Inferior parietal cortex (tissue), 1 donor: ENCODE measurements at regions not wholly inside any gene's neighbourhood (a gene's known extent, or its start where the extent isn't known, plus 50 kb on each side); places are given as distances from the start of the nearest gene placed in this dataset.

Experiments used
- DNase-seq: peaks from one replicate; pipeline ENCODE4 v3.0.0-alpha.2; 2016; ENCODE audit errors: extremely low spot score

DNA sequence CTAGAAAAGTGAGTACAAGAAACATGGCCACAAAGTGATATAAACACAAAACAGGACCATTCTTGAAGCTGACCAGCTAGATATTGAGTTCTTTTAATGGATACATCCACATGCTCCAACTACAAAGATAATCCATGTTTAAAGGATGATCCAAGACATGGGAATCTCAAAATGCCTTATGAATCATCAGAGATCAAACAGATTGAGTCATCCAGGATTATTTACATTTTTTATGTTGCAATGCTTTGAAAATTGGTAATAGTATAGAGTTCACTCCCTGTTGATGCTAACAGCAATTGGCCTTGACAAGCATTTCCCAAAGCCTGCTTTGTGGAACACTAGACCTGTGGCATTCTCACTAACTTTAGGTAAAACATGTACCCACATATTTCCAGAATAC lies 293.0 kb upstream of the TBX3 start:
- no peak for DNase-seq

DNA sequence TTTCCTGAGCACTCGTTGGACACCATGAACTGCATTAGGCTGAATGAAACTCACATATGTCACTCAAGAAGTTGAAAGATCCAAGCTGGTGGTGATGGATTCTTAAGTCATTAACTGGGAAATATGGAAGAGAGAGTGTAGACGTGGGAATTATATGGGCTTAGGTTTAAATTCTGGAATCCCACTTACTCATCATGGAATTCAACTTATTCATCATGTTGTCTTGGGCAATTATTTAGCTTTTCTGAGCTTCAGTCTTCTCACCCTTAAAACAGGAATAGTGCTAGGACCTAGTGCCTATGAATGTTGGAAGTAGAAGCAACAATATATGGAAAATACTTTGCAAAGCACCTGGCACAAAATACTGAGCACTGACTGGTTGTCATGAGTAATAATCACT lies 292.4 kb upstream of the TBX3 start:
- DNase-seq: no peak

DNA sequence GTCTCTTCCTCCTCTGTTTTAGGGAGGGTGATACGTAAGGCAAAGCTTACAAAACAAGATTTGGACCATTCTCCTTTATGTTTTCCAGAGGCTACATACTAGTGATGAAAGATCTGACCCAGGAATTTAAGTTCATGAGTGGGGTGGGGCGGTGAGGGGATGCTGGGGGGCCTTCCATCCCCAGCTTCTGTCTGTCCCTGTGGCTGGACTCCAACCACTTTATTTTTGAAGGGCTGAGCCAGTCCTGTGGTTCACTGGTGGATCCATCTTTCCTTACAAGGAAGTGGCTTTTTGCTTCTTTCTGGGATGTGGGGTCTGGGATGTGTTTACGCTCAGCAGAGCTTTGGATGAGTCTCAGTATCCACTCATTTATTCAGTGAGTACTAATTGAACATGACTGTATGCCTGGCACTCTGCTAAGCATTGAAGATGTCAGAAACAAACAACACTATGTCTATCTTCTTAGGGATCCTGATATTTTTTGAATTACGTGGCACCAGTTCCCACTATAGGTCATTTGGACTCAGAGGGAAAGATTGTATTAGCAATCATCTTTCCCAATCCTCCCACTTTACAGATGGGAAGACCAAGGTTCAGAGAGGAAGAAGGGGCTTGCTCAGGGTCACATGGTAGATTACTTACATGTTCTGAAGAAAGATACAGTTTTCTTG lies 291.8 kb upstream of the TBX3 start:
- no peak for DNase-seq

- DNase-seq: no peak
Measured at GRCh38 chr12:114974826-114975639, 291.1 kb upstream of the TBX3 start.

- DNase-seq: no peak
Measured at GRCh38 chr12:114974333-114974732, 290.4 kb upstream of the TBX3 start.

GRCh38 chr12:114968727-114969126 lies 284.8 kb upstream of the TBX3 start:
- no peak for DNase-seq

GRCh38 chr12:114967151-114967550 lies 283.2 kb upstream of the TBX3 start:
- no peak for DNase-seq

- no peak for DNase-seq
Measured at GRCh38 chr12:114964841-114965240, 280.9 kb upstream of the TBX3 start.

DNA sequence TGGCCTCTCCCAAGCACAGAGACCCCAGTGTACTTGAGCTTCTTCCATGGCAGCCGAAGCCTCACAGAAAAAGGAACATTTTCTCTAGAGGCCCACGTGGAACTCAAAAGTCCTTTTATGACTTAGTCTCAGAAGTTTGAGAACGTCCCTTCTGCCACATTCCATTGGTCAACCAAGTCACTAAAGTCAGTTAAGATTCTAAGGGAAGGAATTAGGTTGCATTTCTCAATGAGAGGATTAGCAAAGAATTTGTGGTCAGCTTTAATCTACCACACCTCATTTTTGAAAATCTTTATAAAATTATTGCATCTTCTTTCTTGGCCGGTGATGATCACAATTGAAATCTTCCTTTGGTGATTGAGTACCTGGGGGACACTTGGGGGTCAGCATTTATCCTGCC lies 279.9 kb upstream of the TBX3 start:
- DNase-seq: no peak

GRCh38 chr12:114961491-114961890 lies 277.5 kb upstream of the TBX3 start:
- no peak for DNase-seq

DNA sequence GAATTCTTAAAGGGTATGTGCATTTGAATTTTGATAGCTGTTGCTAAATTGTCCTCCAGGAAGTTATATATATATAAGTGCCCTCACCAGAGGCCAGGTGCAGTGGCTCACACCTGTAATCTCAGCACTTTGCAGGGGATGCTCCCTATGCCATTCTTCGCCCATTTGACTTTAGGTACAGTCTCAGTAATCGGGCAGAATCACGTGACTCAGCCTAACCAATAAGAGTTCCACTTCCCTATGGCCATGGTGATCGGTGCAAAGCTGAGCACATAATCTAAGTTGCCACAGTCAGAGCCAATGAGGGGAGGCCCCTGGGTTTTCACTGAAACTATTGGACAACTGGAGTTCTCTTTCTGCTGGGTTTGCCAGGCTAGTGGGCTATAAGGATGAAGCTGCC lies 274.6 kb upstream of the TBX3 start:
- no peak for DNase-seq

- DNase-seq: no peak
Measured at GRCh38 chr12:114957225-114957624, 273.2 kb upstream of the TBX3 start.

GRCh38 chr12:114955414-114956014 lies 271.5 kb upstream of the TBX3 start:
- no peak for DNase-seq

DNA sequence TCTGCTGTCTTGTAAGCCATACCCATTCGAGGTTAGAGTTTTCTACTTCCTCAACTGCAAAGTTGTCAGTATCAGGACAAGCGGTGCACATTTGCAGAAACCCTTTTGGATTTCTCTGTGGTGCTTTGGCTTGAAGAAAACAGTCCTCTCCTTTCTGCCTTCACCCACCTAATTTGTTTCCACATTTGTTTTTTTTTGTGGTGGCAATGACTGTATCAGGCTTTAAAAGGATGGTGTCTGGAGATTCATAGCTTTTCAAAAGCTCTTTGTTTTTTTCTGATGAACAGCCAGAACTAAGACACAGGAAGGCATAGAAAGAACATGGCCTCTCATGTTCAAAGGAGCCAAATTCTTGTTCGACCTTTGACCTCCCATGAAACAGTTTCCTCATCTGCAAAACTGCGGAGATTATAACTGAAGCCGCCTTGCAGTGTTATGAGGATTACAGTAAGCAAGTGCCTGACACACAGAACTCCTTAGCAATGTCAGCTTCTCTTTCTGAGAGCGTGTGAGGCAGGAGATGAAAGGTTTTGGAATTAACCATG lies 270.6 kb upstream of the TBX3 start:
- no peak for DNase-seq

DNA sequence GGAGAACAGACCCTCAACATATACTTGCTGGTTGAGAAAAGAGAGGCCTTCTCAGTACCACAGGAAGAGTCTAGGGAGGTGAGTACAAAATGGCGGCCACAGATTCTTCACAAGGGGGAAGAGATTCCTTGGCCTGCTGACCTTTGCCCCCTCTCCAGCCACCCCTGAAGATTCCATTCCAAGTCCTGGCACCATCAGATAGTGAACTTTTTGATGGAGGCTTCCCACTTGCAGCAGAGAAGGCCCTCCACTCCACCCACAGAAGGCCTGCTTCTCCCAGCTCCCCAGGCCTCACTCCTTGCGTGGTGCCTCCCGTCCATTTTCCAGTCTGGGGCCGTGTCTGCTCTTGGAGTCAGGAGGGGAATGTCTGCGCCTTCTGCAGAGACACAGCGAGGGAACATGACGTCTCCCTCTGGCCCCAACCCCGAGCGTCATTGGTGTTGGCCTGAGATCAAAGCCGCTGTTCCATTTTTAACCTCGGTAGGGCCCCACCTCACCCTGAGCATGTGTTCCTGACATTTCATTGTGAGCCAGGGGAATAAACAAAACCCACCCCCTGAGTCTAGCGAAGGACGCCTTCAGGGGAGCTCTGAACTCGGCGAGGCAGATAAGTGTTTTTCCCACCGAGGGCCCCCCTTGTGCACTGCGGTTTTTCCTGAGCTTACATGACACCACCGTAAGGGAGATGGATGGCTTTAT lies 268.7 kb upstream of the TBX3 start:
- DNase-seq: no peak

GRCh38 chr12:114949058-114949820 lies 265.3 kb upstream of the TBX3 start:
- peak; percentile 11 for DNase-seq

DNA sequence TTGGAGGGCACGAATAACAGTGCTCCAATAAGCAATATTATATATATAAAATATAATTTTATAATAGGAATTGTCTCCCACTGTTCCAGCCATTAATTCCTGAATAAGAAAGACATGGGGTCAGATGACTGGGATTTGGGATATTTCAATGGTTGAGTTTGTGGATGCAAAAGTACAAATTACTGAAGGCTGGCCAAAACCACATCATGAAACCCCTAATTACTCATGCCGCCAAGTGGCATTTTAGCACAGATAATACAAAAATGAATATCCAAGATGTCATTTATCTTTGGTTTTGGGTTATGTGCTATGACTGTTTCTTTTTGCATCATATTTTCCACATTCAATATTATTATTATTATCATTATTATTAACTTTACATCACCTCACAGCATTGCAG lies 261.4 kb upstream of the TBX3 start:
- DNase-seq: no peak

GRCh38 chr12:114944736-114945135 lies 260.8 kb upstream of the TBX3 start:
- DNase-seq: no peak

- DNase-seq: no peak
Measured at GRCh38 chr12:114943601-114944000, 259.6 kb upstream of the TBX3 start.

DNA sequence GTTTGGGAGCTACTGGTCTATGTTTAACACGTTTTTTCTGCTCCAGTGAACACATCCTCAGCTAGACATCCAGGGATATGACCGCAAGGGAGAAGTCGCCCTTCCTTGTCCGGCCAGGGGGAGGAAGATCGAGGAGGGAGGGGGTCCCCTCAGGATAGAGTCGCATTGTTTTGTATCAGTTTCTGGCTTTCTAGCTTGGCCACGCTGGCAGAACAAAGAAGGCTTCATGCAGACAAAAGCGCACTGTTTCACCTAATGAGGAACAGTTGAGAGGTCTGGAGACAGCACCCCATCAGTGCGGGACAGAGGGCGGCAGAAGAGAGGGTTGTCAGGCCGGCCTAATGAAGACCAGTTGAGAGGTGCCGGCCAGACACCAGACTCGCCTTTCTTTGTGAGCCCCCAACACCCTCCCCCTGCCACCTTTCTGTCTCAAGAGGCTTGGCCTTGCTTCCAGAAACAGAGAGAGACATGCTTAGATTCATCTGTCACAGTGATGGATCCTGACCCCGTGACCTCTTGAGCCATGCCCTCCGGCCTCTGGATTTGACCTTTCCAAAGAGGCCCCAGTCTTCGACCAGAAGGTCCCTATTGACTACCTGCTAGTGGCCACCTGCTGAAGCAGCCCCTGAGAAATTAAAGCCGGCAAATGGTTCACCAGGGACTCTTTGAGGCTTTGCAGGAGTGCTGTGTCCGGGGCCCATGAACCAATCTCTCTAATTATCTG lies 254.7 kb upstream of the TBX3 start:
- DNase-seq: peak; percentile 61
